ENCODE measurements at regions not wholly inside any gene's neighbourhood (a gene's known extent, or its start where the extent isn't known, plus 50 kb on each side); places are given as distances from the start of the nearest gene placed in this dataset.

DNA sequence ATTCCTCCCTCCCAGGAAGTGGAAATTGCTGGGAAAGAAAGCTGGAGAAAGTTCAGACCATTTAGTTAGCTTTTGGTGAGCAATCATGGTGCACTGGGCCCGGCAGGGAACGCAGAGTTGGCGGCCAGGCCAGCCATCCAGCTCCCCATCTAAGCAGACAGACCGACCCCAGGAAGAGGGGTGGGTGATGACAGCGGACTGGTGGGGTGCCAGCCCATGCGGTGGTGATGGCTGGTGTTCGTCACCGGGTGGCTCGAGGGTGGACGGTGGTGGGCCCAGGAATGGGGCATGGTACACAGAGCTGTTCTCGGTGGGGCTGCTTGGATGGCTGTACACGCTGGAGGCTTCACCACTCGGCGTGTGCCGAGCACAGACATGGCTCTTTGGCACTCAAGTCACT, 85.6 kb upstream of the ARAP3 start:
- TF ChIP-seq, protein P1, sequence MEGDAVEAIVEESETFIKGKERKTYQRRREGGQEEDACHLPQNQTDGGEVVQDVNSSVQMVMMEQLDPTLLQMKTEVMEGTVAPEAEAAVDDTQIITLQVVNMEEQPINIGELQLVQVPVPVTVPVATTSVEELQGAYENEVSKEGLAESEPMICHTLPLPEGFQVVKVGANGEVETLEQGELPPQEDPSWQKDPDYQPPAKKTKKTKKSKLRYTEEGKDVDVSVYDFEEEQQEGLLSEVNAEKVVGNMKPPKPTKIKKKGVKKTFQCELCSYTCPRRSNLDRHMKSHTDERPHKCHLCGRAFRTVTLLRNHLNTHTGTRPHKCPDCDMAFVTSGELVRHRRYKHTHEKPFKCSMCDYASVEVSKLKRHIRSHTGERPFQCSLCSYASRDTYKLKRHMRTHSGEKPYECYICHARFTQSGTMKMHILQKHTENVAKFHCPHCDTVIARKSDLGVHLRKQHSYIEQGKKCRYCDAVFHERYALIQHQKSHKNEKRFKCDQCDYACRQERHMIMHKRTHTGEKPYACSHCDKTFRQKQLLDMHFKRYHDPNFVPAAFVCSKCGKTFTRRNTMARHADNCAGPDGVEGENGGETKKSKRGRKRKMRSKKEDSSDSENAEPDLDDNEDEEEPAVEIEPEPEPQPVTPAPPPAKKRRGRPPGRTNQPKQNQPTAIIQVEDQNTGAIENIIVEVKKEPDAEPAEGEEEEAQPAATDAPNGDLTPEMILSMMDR (IDR thresholded peaks at IDR 0.05) = no peak
- TF ChIP-seq POLR2AphosphoS5 (IDR thresholded peaks at IDR 0.05) (no peak), POLR2A (IDR thresholded peaks at IDR 0.05) (no peak), EP300 (IDR thresholded peaks at IDR 0.05) (no peak)
